B cell (primary cell): ENCODE measurements at regions not wholly inside any gene's neighbourhood (a gene's known extent, or its start where the extent isn't known, plus 50 kb on each side); places are given as distances from the start of the nearest gene placed in this dataset.

ENCODE experiments used
- ATAC-seq: fragments of 200-7000 bp; cut with Tn5 transposase; one replicate; pipeline ENCODE4 v1.10.0; 2021; ENCODE audit warnings: low read depth, mild to moderate bottlenecking, moderate number of reproducible peaks, moderate library complexity
- CTCF ChIA-PET: fragments of 350-600 bp; sonication (Branson Sonifier 250); formaldehyde crosslinking; loops from one replicate; lab custom pipeline; 2021; ENCODE audit warnings: antibody characterized with exemption, inconsistent platforms; lab: Charles Lee
- POLR2A ChIA-PET: fragments of 350-600 bp; sonication (Branson Sonifier 250); formaldehyde crosslinking; loops from one replicate; lab custom pipeline; 2021; ENCODE audit warnings: antibody characterized with exemption; lab: Charles Lee
- DNase-seq: peaks from one replicate; pipeline ENCODE4 v3.0.0; 2013
- H2AFZ ChIP-seq: 2 replicates; pipeline ENCODE4 v1.6.1; 2012; ENCODE audit warnings: mild to moderate bottlenecking, low read depth, low read length; ENCODE audit not compliant: insufficient read depth, poor library complexity, severe bottlenecking
- H3K27ac ChIP-seq, 2 donors: 1 replicate in 1 of 2; 2 replicates in 1 of 2; pipeline ENCODE4 v1.5.1; 2012 to 2013; ENCODE audit warnings: low read length in 2 of 2, mild to moderate bottlenecking in 2 of 2, moderate library complexity in 1 of 2
- H3K27me3 ChIP-seq, 4 experiments: fragments of 200-600 bp in 1 of 4; sonication (generic) in 1 of 4; replicated peaks in 1 of 4; 1 replicate in 2 of 4; 2 replicates in 2 of 4; pipeline versions ENCODE4 v1.6.1 to v1.7.0; 2013 to 2016; ENCODE audit warnings: low read length in 3 of 4, mild to moderate bottlenecking in 2 of 4, mixed read lengths in 1 of 4, moderate library complexity in 1 of 4; ENCODE audit not compliant: insufficient read depth in 4 of 4, control insufficient read depth in 3 of 4; ENCODE audit errors: control extremely low read depth in 1 of 4
- H3K36me3 ChIP-seq, 2 experiments: replicated peaks in 1 of 2; 1 replicate in 1 of 2; 2 replicates in 1 of 2; pipeline versions ENCODE4 v1.6.1 to v1.7.1; 2013; ENCODE audit warnings: low read length in 1 of 2; ENCODE audit not compliant: insufficient read depth in 2 of 2, control insufficient read depth in 1 of 2; ENCODE audit errors: control extremely low read depth in 1 of 2, extremely low read depth in 1 of 2
- H3K4me1 ChIP-seq, 2 donors: fragments of 200-600 bp in 1 of 2; sonication (generic) in 1 of 2; 1 replicate in 1 of 2; 2 replicates in 1 of 2; pipeline versions ENCODE4 v1.5.1 to v1.6.1; 2013 to 2017; ENCODE audit warnings: low read length in 2 of 2; ENCODE audit not compliant: control insufficient read depth in 2 of 2, insufficient read depth in 2 of 2
- H3K4me2 ChIP-seq: replicated peaks from 2 replicates; pipeline ENCODE3; 2012; ENCODE audit warnings: mild to moderate bottlenecking, low read depth, low read length; ENCODE audit not compliant: poor library complexity, severe bottlenecking
- H3K4me3 ChIP-seq, 5 experiments: fragments of 200-600 bp in 1 of 5; sonication (generic) in 1 of 5; 1 replicate in 3 of 5; 2 replicates in 2 of 5; pipeline versions ENCODE4 v1.5.1 to v1.7.0; 2011 to 2016; ENCODE audit warnings: low read length in 4 of 5, mild to moderate bottlenecking in 4 of 5, low read depth in 2 of 5, control low read depth in 1 of 5, moderate library complexity in 1 of 5; ENCODE audit not compliant: insufficient read depth in 1 of 5; ENCODE audit errors: control extremely low read depth in 1 of 5, extremely low read depth in 1 of 5
- H3K79me2 ChIP-seq: fragments of 200-600 bp; sonication (generic); one replicate; pipeline ENCODE4 v1.6.0; 2016; ENCODE audit warnings: low read length; ENCODE audit not compliant: control insufficient read depth, insufficient read depth
- H3K9ac ChIP-seq: fragments of 200-600 bp; sonication (generic); 2 replicates; pipeline ENCODE4 v1.6.1; 2017; ENCODE audit warnings: mild to moderate bottlenecking, low read length, moderate library complexity
- H3K9me3 ChIP-seq, 3 donors: one replicate each; pipeline versions ENCODE4 v1.6.1 to v1.7.1; 2013; ENCODE audit warnings: low read length in 2 of 3; ENCODE audit not compliant: control insufficient read depth in 2 of 3, insufficient read depth in 1 of 3; ENCODE audit errors: control extremely low read depth in 1 of 3
- H4K20me1 ChIP-seq: 2 replicates; pipeline ENCODE4 v1.6.0; 2012; ENCODE audit warnings: mild to moderate bottlenecking, low read length; ENCODE audit not compliant: insufficient read depth, control insufficient read depth, poor library complexity, severe bottlenecking
- H3K27ac Mint-ChIP-seq: one replicate; pipeline ENCODE4 v1.8.0; 2021; ENCODE audit warnings: mixed read lengths
- H3K27me3 Mint-ChIP-seq: one replicate; pipeline ENCODE4 v1.8.0; 2021; ENCODE audit warnings: mixed read lengths
- H3K4me1 Mint-ChIP-seq: one replicate; pipeline ENCODE4 v1.8.0; 2021; ENCODE audit warnings: mixed read lengths
- H3K4me3 Mint-ChIP-seq: one replicate; pipeline ENCODE4 v1.8.0; 2021; ENCODE audit warnings: mixed read lengths
- H3K9me3 Mint-ChIP-seq: one replicate; pipeline ENCODE4 v1.8.0; 2022; ENCODE audit warnings: mixed read lengths; ENCODE audit not compliant: insufficient read depth
- EZH2 ChIP-seq: IDR thresholded peaks from 2 replicates; pipeline ENCODE4 v1.6.1; 2012; ENCODE audit warnings: borderline replicate concordance, low read depth, mild to moderate bottlenecking, moderate library complexity, low read length; ENCODE audit not compliant: insufficient read depth, poor library complexity, severe bottlenecking
- WGBS: methylation state at CpG from one replicate; pipeline ENCODE4 v1.1.5; 2013; ENCODE audit warnings: missing lambda C conversion rate; ENCODE audit not compliant: insufficient coverage; 5-methylcytosine and 5-hydroxymethylcytosine counted together
- intact Hi-C: fragments of 100-400 bp; cut with micrococcal nuclease; formaldehyde crosslinking; loops from one replicate; pipeline ENCODE4 v1.10.0; 2022
- TF ChIP-seq, protein P1 (sequence below): fragments of 200-600 bp; IDR thresholded peaks from one replicate; pipeline ENCODE4 v1.8.0; 2022; ENCODE audit warnings: antibody characterized with exemption, mild to moderate bottlenecking

DNA sequence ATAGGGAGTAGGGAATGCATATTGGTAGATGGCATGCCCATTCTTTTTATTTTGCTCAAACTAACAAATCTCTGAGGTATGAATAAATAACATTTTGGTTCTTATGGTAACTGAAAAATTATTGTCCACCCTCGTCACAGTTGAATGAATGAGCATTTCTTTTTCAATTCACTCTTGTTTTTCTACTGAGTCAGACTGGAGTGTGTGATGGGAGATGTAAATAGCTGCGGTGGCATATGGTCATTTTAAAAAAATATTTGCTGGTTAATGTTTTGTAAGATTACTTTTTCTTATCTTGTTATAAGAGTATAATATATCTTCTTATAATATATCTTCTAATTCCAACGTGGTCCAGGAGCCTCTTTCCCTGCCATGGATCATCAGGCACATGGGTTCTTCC, 586.5 kb downstream of the SLITRK5 start:
- intact Hi-C loops = no loop called here
- WGBS = 40% methylated on average over 1 of the region's 3 CpGs
- Histone ChIP-seq H2AFZ (no peak overlapping the region), H3K9me3 (peaks cover 0 to under 1% (median 0%) of the 10 kb centered on the region in 3 donors), H3K4me3 (no peak overlapping the region), H3K36me3 (no peaks in the 10 kb centered on the region), H3K9ac (no peak overlapping the region), H3K27me3 (no peaks in the 10 kb centered on the region), H4K20me1 (no peaks in the 10 kb centered on the region), H3K4me2 (no peak overlapping the region), H3K4me1 (no peaks in the 10 kb centered on the region), H3K27ac (no peak overlapping the region), H3K79me2 (no peaks in the 10 kb centered on the region)
- POLR2A ChIA-PET = no interaction called here
- Mint-ChIP-seq H3K27me3 (no peaks in the 10 kb centered on the region), H3K9me3 (peaks cover 2% of the 10 kb centered on the region), H3K4me1 (no peaks in the 10 kb centered on the region), H3K27ac (no peak overlapping the region), H3K4me3 (no peak overlapping the region)
- DNase-seq (no peak), ATAC-seq (no peak)
- no peak for TF ChIP-seq EZH2
- TF ChIP-seq, protein P1, sequence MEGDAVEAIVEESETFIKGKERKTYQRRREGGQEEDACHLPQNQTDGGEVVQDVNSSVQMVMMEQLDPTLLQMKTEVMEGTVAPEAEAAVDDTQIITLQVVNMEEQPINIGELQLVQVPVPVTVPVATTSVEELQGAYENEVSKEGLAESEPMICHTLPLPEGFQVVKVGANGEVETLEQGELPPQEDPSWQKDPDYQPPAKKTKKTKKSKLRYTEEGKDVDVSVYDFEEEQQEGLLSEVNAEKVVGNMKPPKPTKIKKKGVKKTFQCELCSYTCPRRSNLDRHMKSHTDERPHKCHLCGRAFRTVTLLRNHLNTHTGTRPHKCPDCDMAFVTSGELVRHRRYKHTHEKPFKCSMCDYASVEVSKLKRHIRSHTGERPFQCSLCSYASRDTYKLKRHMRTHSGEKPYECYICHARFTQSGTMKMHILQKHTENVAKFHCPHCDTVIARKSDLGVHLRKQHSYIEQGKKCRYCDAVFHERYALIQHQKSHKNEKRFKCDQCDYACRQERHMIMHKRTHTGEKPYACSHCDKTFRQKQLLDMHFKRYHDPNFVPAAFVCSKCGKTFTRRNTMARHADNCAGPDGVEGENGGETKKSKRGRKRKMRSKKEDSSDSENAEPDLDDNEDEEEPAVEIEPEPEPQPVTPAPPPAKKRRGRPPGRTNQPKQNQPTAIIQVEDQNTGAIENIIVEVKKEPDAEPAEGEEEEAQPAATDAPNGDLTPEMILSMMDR = no peak
- CTCF ChIA-PET = no interaction called here

DNA sequence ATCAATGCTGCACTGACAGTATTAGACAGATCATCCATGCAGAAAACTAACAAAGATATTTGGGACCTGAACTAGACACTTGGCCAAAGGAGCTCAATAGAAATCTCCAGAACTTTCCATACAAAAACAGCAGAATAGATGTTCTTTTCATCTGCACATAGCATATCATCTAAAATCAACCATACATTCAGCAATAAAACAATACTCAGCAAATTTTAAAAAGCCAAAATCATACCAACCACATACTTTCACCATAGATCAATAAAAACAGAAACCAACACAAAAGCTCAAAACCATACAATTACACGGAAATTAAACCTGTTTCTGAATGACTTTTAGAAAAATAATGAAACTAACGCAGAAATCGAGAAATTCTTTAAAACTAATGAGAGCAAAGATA, 592.6 kb downstream of the SLITRK5 start:
- no peaks in the 10 kb centered on the region for H3K79me2 ChIP-seq
- no peak overlapping the region for H3K4me3 ChIP-seq
- no peak overlapping the region for H3K9ac ChIP-seq
- no peaks in the 10 kb centered on the region for H3K4me1 Mint-ChIP-seq
- no peak overlapping the region for H3K4me3 Mint-ChIP-seq
- no peaks in the 10 kb centered on the region for H3K36me3 ChIP-seq
- H4K20me1 ChIP-seq = no peaks in the 10 kb centered on the region
- H3K4me1 ChIP-seq = no peaks in the 10 kb centered on the region
- ChIA-PET CTCF (no interaction called here), POLR2A (no interaction called here)
- no peak for DNase-seq
- TF ChIP-seq, protein P1 = no peak
- no peak for TF ChIP-seq EZH2
- no peak for ATAC-seq
- H3K9me3 ChIP-seq = peaks cover 0 to 1% (median 0%) of the 10 kb centered on the region in 3 donors
- intact Hi-C loops = no loop called here
- WGBS = no CpG with 5 or more reads among the region's 3 CpGs
- no peak overlapping the region for H3K4me2 ChIP-seq
- no peaks in the 10 kb centered on the region for H3K27me3 ChIP-seq
- no peak overlapping the region for H3K27ac Mint-ChIP-seq
- H2AFZ ChIP-seq = no peak overlapping the region
- no peaks in the 10 kb centered on the region for H3K9me3 Mint-ChIP-seq
- no peak overlapping the region for H3K27ac ChIP-seq
- no peaks in the 10 kb centered on the region for H3K27me3 Mint-ChIP-seq
